Ascending aorta (tissue), 2 donors: ENCODE measurements at regions not wholly inside any gene's neighbourhood (a gene's known extent, or its start where the extent isn't known, plus 50 kb on each side); places are given as distances from the start of the nearest gene placed in this dataset.

Experiments
- DNase-seq, 2 donors: peaks; one replicate each; pipeline ENCODE4 v3.0.0-alpha.2; 2019; ENCODE audit warnings: low spot score in 2 of 2
- H3K27ac ChIP-seq, 2 donors: fragments of 200-600 bp; sonication (generic); one replicate each; pipeline ENCODE4 v1.5.1; 2016 to 2017; ENCODE audit warnings: mild to moderate bottlenecking in 1 of 2
- H3K27me3 ChIP-seq: fragments of 200-600 bp; sonication (generic); one replicate; pipeline ENCODE4 v1.5.1; 2017
- H3K36me3 ChIP-seq, 2 donors: fragments of 200-600 bp; sonication (generic); one replicate each; pipeline ENCODE4 v1.5.1; 2016
- H3K4me1 ChIP-seq, 2 donors: fragments of 200-600 bp; sonication (generic); one replicate each; pipeline ENCODE4 v1.5.1; 2016 to 2017; ENCODE audit warnings: mild to moderate bottlenecking in 1 of 2
- H3K4me3 ChIP-seq, 2 donors: fragments of 200-600 bp; sonication (generic); one replicate each; pipeline ENCODE4 v1.5.1; 2016 to 2017; ENCODE audit warnings: mild to moderate bottlenecking in 1 of 2
- H3K9me3 ChIP-seq, 2 donors: fragments of 200-600 bp; sonication (generic); one replicate each; pipeline ENCODE4 v1.5.1; 2016
- CTCF ChIP-seq, 3 experiments: fragments of 200-600 bp in 2 of 3; fragments of 450-650 bp in 1 of 3; sonication (generic) in 2 of 3; IDR thresholded peaks; one replicate each; pipeline ENCODE4 v1.5.1; 2016 to 2019; ENCODE audit warnings: antibody characterized with exemption in 3 of 3, mild to moderate bottlenecking in 1 of 3, moderate library complexity in 1 of 3
- intact Hi-C: fragments of 100-400 bp; cut with DNase I; formaldehyde crosslinking; loops from one replicate; pipeline ENCODE4 v1.15.1; 2023

- no peak overlapping the region for H3K27ac ChIP-seq
- H3K27me3 ChIP-seq: no peaks in the 10 kb centered on the region
- no peak overlapping the region for H3K4me3 ChIP-seq
- intact Hi-C loops: no loop called here
- no peak for DNase-seq
- H3K4me1 ChIP-seq: no peaks in the 10 kb centered on the region
- TF ChIP-seq CTCF (IDR thresholded peaks at IDR 0.05): no peak
- H3K9me3 ChIP-seq: no peaks in the 10 kb centered on the region
- no peaks in the 10 kb centered on the region for H3K36me3 ChIP-seq
Measured at GRCh38 chr1:219042769-219043168, 130.9 kb upstream of the LYPLAL1 start.

- Histone ChIP-seq H3K4me1 (no peaks in the 10 kb centered on the region), H3K27ac (no peak overlapping the region), H3K9me3 (no peaks in the 10 kb centered on the region), H3K4me3 (no peak overlapping the region), H3K27me3 (no peaks in the 10 kb centered on the region), H3K36me3 (no peaks in the 10 kb centered on the region)
- DNase-seq: no peak
- TF ChIP-seq CTCF (IDR thresholded peaks at IDR 0.05): no peak
- intact Hi-C loops: no loop called here
Measured at GRCh38 chr1:219045246-219045645, 128.4 kb upstream of the LYPLAL1 start.

DNA sequence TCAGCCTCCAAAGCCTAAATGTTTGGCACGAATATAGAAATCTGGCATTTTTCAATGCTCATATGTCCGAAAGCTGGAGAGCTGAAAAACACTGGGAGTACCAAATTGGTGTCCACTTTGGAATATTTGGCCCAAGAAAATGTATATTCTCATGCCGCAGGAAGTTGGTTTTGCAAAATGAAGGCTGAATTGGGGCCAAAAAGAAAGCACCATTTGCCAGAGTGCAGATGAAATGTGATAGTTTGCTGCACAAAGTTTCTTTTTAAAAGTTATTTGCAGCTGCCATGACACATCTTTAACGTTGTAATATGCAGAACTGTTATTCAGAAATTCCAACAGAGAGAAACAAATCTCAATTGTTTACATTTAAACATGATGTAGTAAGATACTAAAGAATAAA is 124.2 kb upstream of the LYPLAL1 start:
- TF ChIP-seq CTCF (IDR thresholded peaks at IDR 0.05): no peak

GRCh38 chr1:219050086-219050821 is 123.4 kb upstream of the LYPLAL1 start:
- no peaks in the 10 kb centered on the region for H3K36me3 ChIP-seq
- intact Hi-C loops: no loop called here
- TF ChIP-seq CTCF (IDR thresholded peaks at IDR 0.05): no peak

More for the DNA sequence above, 124.2 kb upstream of the LYPLAL1 start:
- no peak for DNase-seq
- H3K9me3 ChIP-seq: no peaks in the 10 kb centered on the region
- no peak overlapping the region for H3K27ac ChIP-seq
- H3K4me1 ChIP-seq: no peaks in the 10 kb centered on the region
- no peaks in the 10 kb centered on the region for H3K27me3 ChIP-seq
- intact Hi-C loops: no loop called here
- no peaks in the 10 kb centered on the region for H3K36me3 ChIP-seq
- no peak overlapping the region for H3K4me3 ChIP-seq

GRCh38 chr1:219050822-219051125 is 122.9 kb upstream of the LYPLAL1 start:
- Histone ChIP-seq H3K27ac (no peak overlapping the region), H3K4me1 (no peaks in the 10 kb centered on the region), H3K9me3 (no peaks in the 10 kb centered on the region), H3K4me3 (no peak overlapping the region), H3K27me3 (no peaks in the 10 kb centered on the region), H3K36me3 (no peaks in the 10 kb centered on the region)
- intact Hi-C loops: no loop called here
- DNase-seq: no peak
- no peak for TF ChIP-seq CTCF (IDR thresholded peaks at IDR 0.05)

More at GRCh38 chr1:219050086-219050821, 123.4 kb upstream of the LYPLAL1 start:
- no peak for DNase-seq
- H3K4me1 ChIP-seq: no peaks in the 10 kb centered on the region
- no peak overlapping the region for H3K4me3 ChIP-seq
- H3K27ac ChIP-seq: no peak overlapping the region
- H3K9me3 ChIP-seq: no peaks in the 10 kb centered on the region
- H3K27me3 ChIP-seq: no peaks in the 10 kb centered on the region

GRCh38 chr1:219051547-219051946 is 122.1 kb upstream of the LYPLAL1 start:
- no peaks in the 10 kb centered on the region for H3K9me3 ChIP-seq
- H3K4me1 ChIP-seq: no peaks in the 10 kb centered on the region
- TF ChIP-seq CTCF (IDR thresholded peaks at IDR 0.05): no peak
- no peaks in the 10 kb centered on the region for H3K36me3 ChIP-seq
- intact Hi-C loops: no loop called here
- no peak overlapping the region for H3K4me3 ChIP-seq
- H3K27me3 ChIP-seq: no peaks in the 10 kb centered on the region
- DNase-seq: no peak
- H3K27ac ChIP-seq: no peak overlapping the region
